Renal pelvis (tissue), 1 donor: ENCODE measurements at regions not wholly inside any gene's neighbourhood (a gene's known extent, or its start where the extent isn't known, plus 50 kb on each side); places are given as distances from the start of the nearest gene placed in this dataset.

Source experiments
- DNase-seq: peaks from one replicate; pipeline ENCODE4 v3.0.0-alpha.2; 2013

DNA sequence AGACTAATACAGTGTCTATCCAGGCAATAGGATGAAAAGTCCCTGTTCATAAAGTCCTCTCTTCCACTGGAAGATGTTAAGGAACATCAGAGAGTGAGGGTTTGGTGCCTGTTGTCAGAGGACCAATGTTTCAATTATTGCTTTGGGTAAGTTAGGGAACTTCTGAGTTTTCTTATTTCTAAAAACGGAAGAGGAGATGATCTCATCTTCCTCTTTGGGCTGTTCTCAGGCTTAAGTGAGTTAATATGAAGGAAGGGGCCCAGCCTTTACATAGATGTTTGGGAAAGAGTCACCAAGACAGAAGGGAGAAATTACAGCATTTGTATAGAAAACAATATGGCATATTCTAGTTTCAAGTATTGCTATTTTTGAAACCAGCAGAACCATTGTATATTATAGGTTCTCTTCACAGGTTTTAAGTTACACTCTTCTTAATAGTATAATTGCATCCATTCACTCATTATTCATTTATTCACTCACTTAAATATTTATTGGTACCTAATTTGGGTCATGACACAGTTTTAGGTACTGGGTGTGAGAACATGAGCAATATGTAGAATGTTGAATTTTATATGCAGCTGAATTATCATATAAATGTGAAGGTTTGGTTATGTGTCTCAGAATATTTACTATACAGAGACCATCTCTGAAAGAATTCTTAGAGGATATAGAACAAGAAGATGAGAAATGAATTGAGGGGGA, 68.5 kb upstream of the LRIG3 start:
- no peak for DNase-seq

DNA sequence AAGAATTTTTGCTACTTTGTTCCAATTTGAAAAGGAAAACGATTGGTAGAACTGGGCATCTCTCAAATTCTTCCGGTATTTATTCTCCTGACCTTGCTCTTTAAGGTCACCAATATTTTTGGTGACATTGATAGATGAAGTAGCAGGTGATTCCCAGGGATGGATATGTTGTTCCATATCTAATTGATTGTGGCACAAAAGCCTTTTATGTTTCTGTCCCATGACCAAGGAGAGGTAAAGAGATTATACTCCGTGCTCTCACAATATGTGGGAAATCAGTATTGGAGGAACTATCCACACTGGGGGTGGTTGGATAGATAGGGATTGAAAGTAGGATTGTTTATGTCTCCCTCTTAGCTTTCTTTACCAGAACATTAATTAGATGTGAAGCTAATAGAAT, 61.7 kb upstream of the LRIG3 start:
- DNase-seq = no peak

- DNase-seq = no peak
Measured at GRCh38 chr12:58980768-58981167, 60.5 kb upstream of the LRIG3 start.

DNA sequence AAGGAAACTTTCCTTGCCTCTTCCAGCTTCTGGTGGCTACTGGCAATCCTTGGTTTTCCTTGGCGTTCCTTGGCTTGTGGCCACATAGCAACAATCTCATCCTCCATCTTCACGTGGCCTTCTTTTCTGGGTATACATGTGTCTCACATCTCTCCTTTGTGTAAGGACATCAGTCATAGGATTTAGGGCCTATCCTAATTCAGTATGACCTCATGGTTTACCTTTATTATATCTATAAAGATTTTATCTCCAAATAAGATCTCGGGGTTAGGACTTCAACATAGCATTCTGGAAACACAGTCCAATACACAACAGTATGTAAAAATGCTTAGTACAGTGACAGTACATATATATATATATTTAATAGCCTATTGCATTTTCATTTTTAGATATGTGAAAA, 58.4 kb upstream of the LRIG3 start:
- no peak for DNase-seq

- no peak for DNase-seq
Measured at GRCh38 chr12:58977476-58977875, 57.2 kb upstream of the LRIG3 start.

- DNase-seq = no peak
Measured at GRCh38 chr12:58976146-58976545, 55.8 kb upstream of the LRIG3 start.
